ENCODE measurements at regions not wholly inside any gene's neighbourhood (a gene's known extent, or its start where the extent isn't known, plus 50 kb on each side); places are given as distances from the start of the nearest gene placed in this dataset.
A peak's percentile ranks its signal among the peaks of the same experiment; 100 is the strongest.
"Not testable (repeated sequence)": the region's sequence is repeated elsewhere in the genome, so short reads cannot be mapped to it uniquely, and the experiment has no call there.

- no peak for DNase-seq
Measured at GRCh38 chr5:7105358-7105757, 290.6 kb upstream of the ADCY2 start.

- no peak for DNase-seq
Measured at GRCh38 chr5:7117961-7118360, 278.0 kb upstream of the ADCY2 start.

DNA sequence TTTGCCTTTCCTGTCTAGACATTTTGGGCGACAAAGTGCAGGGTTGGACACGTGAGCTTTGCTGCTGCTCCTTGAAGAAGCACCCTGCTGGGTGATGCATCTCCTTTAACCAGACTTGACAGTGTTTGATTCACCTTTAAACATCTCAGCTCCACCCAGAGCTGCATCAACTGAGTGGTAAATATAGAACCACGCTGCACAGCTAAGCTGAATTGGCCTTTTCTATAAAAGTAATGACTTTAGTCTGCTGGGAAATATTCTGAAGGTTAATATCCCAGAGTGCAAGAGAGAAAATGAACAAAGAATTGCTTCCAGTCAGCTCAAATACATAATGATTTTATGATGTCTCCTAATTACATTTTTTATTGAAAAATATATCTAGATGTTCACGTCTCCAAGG, 264.3 kb upstream of the ADCY2 start:
- DNase-seq: no peak

GRCh38 chr5:7146886-7147285, 249.1 kb upstream of the ADCY2 start:
- no peak for DNase-seq

DNA sequence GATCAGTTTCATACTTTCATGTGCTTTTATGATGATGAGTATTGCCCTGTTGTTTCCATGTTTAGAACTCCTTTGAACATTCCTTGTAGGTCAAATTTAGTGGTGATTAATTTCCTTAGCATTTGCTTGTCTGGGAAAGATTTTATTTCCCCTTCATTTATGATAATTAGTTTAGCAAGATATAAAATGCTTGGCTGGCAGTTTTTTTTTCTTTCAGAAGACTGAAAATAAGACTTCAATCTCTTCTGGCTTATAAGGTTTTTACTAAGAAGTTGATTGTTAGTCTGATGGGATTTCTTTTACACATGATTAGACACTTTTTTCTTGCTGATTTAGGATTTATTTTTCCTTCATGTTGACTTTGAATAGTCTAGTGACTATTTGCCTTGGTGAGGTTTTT, 238.9 kb upstream of the ADCY2 start:
- DNase-seq: no peak

DNA sequence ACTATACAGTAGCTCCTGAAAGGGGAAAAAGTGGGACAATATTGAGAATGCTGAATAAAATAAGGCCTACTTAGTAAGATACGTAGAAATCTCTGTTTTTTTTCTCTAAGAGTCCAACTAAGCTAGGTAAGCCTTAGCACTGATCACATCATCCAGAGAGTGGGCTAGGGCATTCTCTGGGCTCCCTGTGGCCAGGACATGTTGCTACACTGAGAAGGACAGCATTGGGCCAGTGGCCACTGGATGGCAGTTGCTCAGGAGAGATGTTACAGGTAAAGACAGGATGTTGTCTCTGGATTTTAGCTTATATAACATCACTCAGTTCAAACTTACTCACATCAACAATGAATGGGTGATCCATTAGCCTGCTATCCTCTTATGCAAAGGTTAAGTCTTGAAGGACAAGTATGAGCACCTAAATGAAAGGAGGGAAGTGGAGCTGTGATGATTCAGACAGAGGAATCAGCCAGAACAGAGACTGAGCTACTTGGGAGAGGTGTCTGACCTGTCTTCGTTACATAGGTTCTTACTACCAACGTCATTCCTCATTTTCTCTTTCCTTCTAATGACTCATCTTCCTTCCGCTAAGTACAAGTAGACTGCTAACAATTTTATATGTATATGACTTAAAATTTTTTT, 226.6 kb upstream of the ADCY2 start:
- DNase-seq: no peak

DNA sequence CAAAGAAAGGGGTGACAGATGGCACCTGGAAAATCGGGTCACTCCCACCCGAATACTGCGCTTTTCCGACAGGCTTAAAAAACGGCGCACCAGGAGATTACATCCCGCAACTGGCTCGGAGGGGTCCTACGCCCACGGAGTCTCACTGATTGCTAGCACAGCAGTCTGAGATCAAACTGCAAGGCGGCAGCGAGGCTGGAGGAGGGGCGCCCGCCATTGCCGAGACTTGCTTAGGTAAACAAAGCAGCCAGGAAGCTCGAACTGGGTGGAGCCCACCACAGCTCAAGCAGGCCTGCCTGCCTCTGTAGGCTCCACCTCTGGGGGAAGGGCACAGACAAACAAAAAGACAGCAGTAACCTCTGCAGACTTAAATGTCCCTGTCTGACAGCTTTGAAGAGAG, 225.2 kb upstream of the ADCY2 start:
- not testable (repeated sequence) for DNase-seq

- DNase-seq: no peak
Measured at GRCh38 chr5:7179364-7179763, 216.6 kb upstream of the ADCY2 start.

DNA sequence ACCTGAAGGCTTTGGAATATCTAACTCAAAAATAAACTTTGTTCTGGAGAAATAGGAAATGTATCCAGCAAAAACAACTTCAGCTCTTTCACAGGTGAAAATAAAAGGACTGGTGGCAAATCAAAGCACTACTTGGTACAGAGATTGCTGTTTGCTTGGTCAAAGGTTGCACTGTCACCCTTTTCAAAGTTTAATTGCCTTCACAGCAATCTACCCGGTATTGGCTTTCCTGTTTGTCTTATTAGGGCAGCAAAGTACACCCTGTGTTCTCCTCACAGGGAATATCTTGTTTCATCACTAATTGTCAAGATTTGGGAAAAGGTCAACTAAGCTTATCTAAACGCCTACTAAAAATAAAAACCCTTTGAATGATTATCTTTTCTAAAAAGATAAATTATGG, 214.1 kb upstream of the ADCY2 start:
- DNase-seq: no peak

- DNase-seq: no peak
Measured at GRCh38 chr5:7185742-7186141, 210.2 kb upstream of the ADCY2 start.

GRCh38 chr5:7186818-7187217, 209.1 kb upstream of the ADCY2 start:
- DNase-seq: no peak

DNA sequence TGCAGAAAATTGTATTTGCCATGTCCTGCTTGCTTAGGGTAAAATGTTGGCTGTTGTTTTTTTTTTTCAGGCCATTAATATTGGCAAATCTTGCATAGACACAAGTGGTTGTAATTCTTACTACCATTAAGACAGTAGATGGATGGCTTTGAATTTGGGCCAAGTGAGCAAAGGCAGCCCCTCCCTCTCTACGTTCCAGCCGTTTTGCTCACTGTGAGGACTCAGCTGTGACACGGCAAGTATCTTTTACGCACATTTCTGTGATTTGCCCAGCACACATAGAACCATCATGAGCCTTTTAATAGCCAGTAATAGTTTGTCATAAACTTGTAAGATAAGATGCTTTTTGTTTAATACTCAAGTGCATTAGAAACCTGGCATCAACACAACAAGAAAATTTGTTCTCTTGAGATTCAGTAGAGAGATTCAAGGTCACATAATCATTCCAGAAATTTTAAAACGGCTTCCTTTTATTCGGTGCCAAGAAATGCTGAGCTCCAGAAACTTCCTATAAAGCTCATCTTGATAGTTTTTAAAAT, 205.2 kb upstream of the ADCY2 start:
- DNase-seq: no peak

DNA sequence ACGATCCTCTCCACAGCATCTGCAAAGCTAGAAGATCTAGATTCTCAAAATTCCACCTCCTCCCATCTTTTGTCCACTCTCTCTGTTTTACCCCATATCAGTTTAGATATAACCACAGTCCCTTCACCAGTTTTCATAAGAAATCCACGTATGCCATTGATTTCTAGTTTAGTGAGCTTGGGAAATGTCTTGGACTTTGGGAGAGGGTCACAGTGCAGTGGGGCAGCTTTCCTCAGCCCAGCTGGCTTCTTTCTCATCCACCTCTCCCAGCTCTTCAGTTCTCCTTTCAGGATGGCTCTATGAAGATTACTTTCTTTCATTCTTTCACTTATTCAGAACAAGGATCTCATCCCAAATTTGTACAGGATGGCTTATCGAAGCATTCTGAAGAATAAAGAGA, 203.9 kb upstream of the ADCY2 start:
- DNase-seq: no peak

DNA sequence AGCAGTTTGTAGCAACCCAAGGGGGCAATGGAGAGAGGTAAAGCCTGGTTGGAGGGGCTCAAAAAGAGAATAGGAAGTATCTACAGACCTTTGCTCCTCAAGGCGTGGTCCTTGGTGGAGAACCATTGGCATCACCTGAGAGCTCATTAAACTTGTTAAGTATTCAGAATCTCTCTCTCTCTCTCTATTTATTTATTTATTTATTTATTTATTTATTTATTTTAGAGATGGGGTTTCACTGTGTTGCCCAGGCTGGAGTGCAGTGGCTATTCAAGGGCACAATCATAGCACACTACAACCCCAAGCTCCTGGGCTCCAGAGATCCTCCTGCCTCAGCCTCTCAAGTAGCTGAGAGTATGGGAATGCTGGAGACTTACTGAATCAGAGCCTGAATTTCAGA, 193.1 kb upstream of the ADCY2 start:
- no peak for DNase-seq

- DNase-seq: no peak
Measured at GRCh38 chr5:7207979-7208378, 188.0 kb upstream of the ADCY2 start.

DNA sequence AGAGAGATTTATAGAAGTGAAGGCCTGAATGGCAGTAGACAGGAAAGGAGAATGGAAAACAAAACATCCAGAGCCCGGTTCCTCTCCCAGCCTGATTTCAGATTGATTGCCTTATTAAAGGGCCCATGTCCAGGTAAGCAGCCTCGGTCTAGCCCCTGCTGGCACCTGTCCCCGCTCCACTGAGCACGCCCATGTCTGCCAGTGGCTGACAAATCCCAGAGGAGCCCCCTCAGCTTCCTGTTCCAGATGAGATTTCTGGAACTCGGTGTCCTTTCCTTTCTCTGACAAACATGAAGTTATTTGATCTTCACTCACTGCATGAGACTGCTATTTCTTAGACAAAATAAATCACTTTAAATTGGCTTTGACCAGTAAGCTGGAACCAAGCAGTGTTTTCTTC, 187.0 kb upstream of the ADCY2 start:
- peak; percentile 97 for DNase-seq

GRCh38 chr5:7209658-7210057, 186.3 kb upstream of the ADCY2 start:
- DNase-seq: no peak

DNA sequence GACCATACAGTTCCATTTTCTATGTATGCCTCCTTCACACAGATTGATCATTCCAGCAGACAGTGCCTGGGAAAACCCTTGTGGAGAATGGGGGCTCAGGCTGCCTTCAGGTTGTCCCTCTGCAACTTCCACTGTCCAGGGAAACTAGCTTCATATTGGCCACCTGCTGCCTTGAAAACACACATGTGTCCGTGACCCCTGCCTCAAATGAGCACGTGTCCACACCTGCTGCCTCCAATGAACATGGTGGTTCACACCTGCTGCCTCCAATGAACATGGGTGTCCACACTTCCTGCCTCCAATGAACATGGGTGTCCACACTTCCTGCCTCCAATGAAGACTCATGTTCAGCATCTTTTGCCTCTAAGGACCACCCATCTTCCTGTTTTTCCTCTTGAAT, 185.4 kb upstream of the ADCY2 start:
- DNase-seq: no peak

DNA sequence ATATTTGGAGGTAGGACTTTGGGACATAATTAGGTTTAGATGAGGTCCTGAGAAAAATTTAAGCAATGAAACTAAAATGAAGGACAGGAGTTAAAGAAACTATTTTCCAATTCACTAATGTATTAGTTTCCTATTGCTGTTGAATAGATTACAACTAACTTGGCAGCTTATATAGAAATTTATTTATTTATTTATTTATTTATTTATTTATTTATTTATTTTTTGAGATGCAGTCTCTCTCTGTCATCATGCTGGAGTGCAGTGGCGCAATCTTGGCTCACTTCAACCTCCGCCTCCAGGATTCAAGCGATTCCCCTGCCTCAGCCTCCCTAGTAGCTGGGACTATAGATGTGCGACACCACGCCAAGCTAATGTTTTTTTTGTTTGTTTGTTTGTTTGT, 182.4 kb upstream of the ADCY2 start:
- DNase-seq: no peak

GRCh38 chr5:7214906-7215416, 181.0 kb upstream of the ADCY2 start:
- no peak for DNase-seq

DNA sequence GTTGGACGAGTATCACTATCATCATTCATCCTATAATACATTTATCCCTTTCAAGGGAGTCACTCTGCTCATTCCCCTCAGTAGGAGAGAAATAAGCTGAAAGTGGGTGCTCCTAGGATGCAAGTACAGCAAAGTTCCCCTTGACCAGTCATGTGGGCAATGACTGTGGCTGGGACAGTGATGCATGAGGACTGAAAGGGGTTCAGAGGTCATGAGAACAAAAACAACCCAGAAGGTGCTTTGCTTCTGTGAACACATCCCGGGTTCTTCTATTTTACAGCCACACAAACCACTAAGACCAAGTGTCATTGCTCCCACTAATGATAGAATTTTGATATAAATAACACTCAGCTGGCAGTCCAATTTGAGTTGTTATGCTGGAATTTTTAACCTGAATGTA, 177.8 kb upstream of the ADCY2 start:
- DNase-seq: no peak

- DNase-seq: no peak
Measured at GRCh38 chr5:7220156-7220555, 175.8 kb upstream of the ADCY2 start.

GRCh38 chr5:7221041-7221440, 174.9 kb upstream of the ADCY2 start:
- DNase-seq: no peak

GRCh38 chr5:7225826-7226225, 170.1 kb upstream of the ADCY2 start:
- DNase-seq: no peak

GRCh38 chr5:7242118-7242710, 153.7 kb upstream of the ADCY2 start:
- DNase-seq: no peak
